ENCODE measurements at regions not wholly inside any gene's neighbourhood (a gene's known extent, or its start where the extent isn't known, plus 50 kb on each side); places are given as distances from the start of the nearest gene placed in this dataset.

GRCh38 chr2:126971481-126972278 lies 73.0 kb downstream of the TEX51 start:
- H3K4me3 ChIP-seq (replicated peaks; ENCODE audit: low read depth, low read length): peak overlapping the region; percentile 49
- TF ChIP-seq CTCF (IDR thresholded peaks at IDR 0.05; ENCODE audit: low read length, missing control alignments): peak; percentile 86
- peak; percentile 72 for DNase-seq (ENCODE audit: low read depth)

- no peak overlapping the region for H3K4me3 ChIP-seq (replicated peaks; ENCODE audit: low read depth, low read length)
- no peak for TF ChIP-seq CTCF (IDR thresholded peaks at IDR 0.05; ENCODE audit: low read length, missing control alignments)
Measured at GRCh38 chr2:126972279-126972626, 73.6 kb downstream of the TEX51 start.

GRCh38 chr2:126973745-126974144 lies 75.1 kb downstream of the TEX51 start:
- TF ChIP-seq CTCF (IDR thresholded peaks at IDR 0.05; ENCODE audit: low read length, missing control alignments): no peak
- no peak for DNase-seq (ENCODE audit: low read depth)
- no peak overlapping the region for H3K4me3 ChIP-seq (replicated peaks; ENCODE audit: low read depth, low read length)

More at GRCh38 chr2:126972279-126972626, 73.6 kb downstream of the TEX51 start:
- no peak for DNase-seq (ENCODE audit: low read depth)

GRCh38 chr2:126975671-126976655 lies 77.3 kb downstream of the TEX51 start:
- peak; percentile 21 for DNase-seq (ENCODE audit: low read depth)
- TF ChIP-seq CTCF (IDR thresholded peaks at IDR 0.05; ENCODE audit: low read length, missing control alignments): no peak
- no peak overlapping the region for H3K4me3 ChIP-seq (replicated peaks; ENCODE audit: low read depth, low read length)

GRCh38 chr2:126976721-126977328 lies 78.1 kb downstream of the TEX51 start:
- DNase-seq (ENCODE audit: low read depth): no peak
- TF ChIP-seq CTCF (IDR thresholded peaks at IDR 0.05; ENCODE audit: low read length, missing control alignments): no peak
- no peak overlapping the region for H3K4me3 ChIP-seq (replicated peaks; ENCODE audit: low read depth, low read length)

- no peak overlapping the region for H3K4me3 ChIP-seq (replicated peaks; ENCODE audit: low read depth, low read length)
- no peak for TF ChIP-seq CTCF (IDR thresholded peaks at IDR 0.05; ENCODE audit: low read length, missing control alignments)
- DNase-seq (ENCODE audit: low read depth): no peak
Measured at GRCh38 chr2:126978333-126978732, 79.6 kb downstream of the TEX51 start.
